HEK293T (cell line): ENCODE measurements at regions not wholly inside any gene's neighbourhood (a gene's known extent, or its start where the extent isn't known, plus 50 kb on each side); places are given as distances from the start of the nearest gene placed in this dataset.

Experiments
- CTCF ChIA-PET: fragments of 350-600 bp; formaldehyde crosslinking; extraction: SDS; loops from one replicate; lab custom pipeline; 2021; ENCODE audit warnings: antibody characterized with exemption, inconsistent platforms; lab: Yijun Ruan, JAX
- POLR2A ChIA-PET: fragments of 350-600 bp; formaldehyde crosslinking; extraction: SDS; loops from one replicate; lab custom pipeline; 2020; ENCODE audit warnings: antibody characterized with exemption, inconsistent platforms; lab: Yijun Ruan, JAX
- DNase-seq: peaks from one replicate; pipeline ENCODE4 v3.0.0; 2012; ENCODE audit warnings: mixed read lengths; ENCODE audit errors: extremely low spot score
- ARNT ChIP-seq: fragments of 450-650 bp; IDR thresholded peaks from 2 replicates; pipeline ENCODE4 v1.6.1; 2017; ENCODE audit warnings: mild to moderate bottlenecking
- BHLHE40 ChIP-seq: fragments of 450-650 bp; IDR thresholded peaks from 2 replicates; pipeline ENCODE4 v1.6.1; 2016; ENCODE audit warnings: mild to moderate bottlenecking, moderate library complexity, borderline replicate concordance
- CTBP1 ChIP-seq: fragments of 450-650 bp; IDR thresholded peaks from 2 replicates; pipeline ENCODE4 v1.6.1; 2016; ENCODE audit warnings: borderline replicate concordance
- ELF4 ChIP-seq: fragments of 450-650 bp; IDR thresholded peaks from 2 replicates; pipeline ENCODE4 v1.6.1; 2017; ENCODE audit warnings: antibody characterized with exemption
- FOXA1 ChIP-seq: fragments of 450-650 bp; IDR thresholded peaks from 2 replicates; pipeline ENCODE4 v1.6.1; 2016; ENCODE audit warnings: mild to moderate bottlenecking
- FOXK2 ChIP-seq: fragments of 450-650 bp; IDR thresholded peaks from 2 replicates; pipeline ENCODE4 v1.6.1; 2016; ENCODE audit warnings: mild to moderate bottlenecking
- FOXM1 ChIP-seq: fragments of 450-650 bp; IDR thresholded peaks from 2 replicates; pipeline ENCODE4 v1.6.1; 2017; ENCODE audit warnings: mild to moderate bottlenecking, borderline replicate concordance
- HDGF ChIP-seq: fragments of 450-650 bp; IDR thresholded peaks from 2 replicates; pipeline ENCODE4 v1.6.1; 2017; ENCODE audit warnings: antibody characterized with exemption, borderline replicate concordance
- L3MBTL2 ChIP-seq: fragments of 450-650 bp; conservative IDR thresholded peaks from 2 replicates; pipeline ENCODE4 v1.6.1; 2016; ENCODE audit warnings: mild to moderate bottlenecking
- LEF1 ChIP-seq: fragments of 450-650 bp; IDR thresholded peaks from 2 replicates; pipeline ENCODE4 v1.6.1; 2017; ENCODE audit warnings: mild to moderate bottlenecking, borderline replicate concordance
- NFRKB ChIP-seq: fragments of 450-650 bp; IDR thresholded peaks from 2 replicates; pipeline ENCODE4 v1.6.1; 2016; ENCODE audit warnings: mild to moderate bottlenecking, moderate library complexity
- SP1 ChIP-seq: fragments of 450-650 bp; IDR thresholded peaks from 2 replicates; pipeline ENCODE4 v1.6.1; 2017
- SUZ12 ChIP-seq: fragments of 450-650 bp; IDR thresholded peaks from 2 replicates; pipeline ENCODE4 v1.6.1; 2016; ENCODE audit warnings: mild to moderate bottlenecking
- TARDBP ChIP-seq: fragments of 450-650 bp; IDR thresholded peaks from 2 replicates; pipeline ENCODE4 v1.6.1; 2016
- ZNF384 ChIP-seq: fragments of 450-650 bp; IDR thresholded peaks from 2 replicates; pipeline ENCODE4 v1.6.1; 2016
- TF ChIP-seq, protein P1 (sequence below): fragments of 450-650 bp; IDR thresholded peaks from 2 replicates; pipeline ENCODE4 v1.6.1; 2016

DNA sequence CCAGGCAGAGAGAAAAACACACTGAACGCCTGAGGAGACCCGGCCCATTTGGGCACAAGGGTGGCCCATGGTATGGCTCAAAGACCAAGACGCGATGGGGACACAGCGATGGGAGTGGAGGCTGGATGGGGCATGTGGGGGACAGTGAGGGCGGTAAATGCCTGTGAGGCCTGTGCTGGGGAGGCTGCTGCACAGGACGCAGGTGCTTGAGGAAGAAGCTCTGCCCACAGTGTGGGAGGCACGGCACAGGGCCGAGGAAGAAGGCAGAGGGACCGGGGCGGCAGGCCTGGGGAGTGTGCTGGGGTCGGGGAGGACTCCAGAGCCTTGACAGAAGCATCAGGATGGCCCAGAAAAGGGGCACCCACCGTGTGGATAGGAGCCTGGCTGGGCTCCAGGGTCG lies 75.9 kb upstream of the WNT11 start:
- DNase-seq = no peak
- TF ChIP-seq SUZ12 = no peak
- no peak for TF ChIP-seq HDGF
- TF ChIP-seq LEF1 = no peak
- TF ChIP-seq ELF4 = no peak
- TF ChIP-seq NFRKB = no peak
- TF ChIP-seq L3MBTL2 = no peak
- ChIA-PET POLR2A (no interaction called here), CTCF (no interaction called here)

DNA sequence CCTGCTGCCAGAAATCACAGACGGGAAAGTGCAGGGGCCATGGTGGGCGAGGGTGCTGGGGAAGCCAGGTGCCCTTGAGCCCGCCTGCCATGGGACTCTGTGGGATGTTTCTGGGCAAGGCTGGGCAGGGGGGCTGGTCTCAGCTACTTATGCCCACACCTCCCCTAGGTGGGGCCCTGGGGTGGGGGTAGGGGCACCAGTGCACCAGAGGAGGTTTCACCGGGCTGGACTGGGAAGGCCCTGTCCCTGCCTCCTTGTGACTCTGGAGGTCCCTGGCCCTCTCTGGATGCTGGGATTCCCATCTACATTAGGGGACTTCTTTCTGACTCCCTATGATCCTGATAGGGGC lies 75.2 kb upstream of the WNT11 start:
- TF ChIP-seq CTBP1 (no peak), SUZ12 (no peak), FOXK2 (no peak), SP1 (no peak), FOXA1 (no peak), TARDBP (no peak), ARNT (no peak), ZNF384 (no peak), NFRKB (no peak), ELF4 (no peak), LEF1 (no peak)
- TF ChIP-seq, protein P1, sequence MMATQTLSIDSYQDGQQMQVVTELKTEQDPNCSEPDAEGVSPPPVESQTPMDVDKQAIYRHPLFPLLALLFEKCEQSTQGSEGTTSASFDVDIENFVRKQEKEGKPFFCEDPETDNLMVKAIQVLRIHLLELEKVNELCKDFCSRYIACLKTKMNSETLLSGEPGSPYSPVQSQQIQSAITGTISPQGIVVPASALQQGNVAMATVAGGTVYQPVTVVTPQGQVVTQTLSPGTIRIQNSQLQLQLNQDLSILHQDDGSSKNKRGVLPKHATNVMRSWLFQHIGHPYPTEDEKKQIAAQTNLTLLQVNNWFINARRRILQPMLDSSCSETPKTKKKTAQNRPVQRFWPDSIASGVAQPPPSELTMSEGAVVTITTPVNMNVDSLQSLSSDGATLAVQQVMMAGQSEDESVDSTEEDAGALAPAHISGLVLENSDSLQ = no peak
- POLR2A ChIA-PET = no interaction called here
- CTCF ChIA-PET = no interaction called here
- no peak for DNase-seq

DNA sequence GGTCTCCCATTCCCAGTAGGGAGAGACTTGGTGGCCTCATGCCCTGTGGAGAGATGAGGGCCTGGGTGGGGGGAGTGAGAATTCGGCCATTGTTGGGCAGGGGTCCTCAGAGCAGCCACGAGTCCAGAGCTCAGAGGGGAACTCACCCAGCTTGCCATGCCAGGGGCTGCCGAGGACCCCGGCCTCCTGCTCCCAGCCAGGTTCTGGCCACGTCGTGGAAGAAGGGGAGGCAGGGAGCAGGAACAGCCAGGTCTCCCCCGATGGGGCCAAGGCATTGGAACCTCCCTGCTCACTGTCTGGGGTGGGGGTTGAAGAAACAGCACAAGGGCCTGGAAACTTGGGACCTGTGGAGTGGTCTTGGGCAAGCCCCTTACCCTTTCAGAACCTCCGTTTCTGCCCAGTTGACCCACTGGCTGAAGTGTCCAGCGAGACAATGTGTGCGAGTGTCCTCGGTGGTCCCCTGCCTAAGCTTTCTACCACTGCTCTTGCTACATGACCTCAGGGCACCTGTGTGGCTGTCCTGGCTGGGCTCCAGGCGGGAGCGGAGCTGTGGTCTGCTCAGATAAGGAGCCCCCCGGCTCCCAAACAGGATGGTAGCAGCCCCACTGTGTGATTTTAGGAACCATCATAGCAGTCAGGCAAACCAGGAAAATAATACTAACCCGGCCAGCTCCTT lies 74.7 kb upstream of the WNT11 start:
- DNase-seq = no peak
- ChIA-PET CTCF (no interaction called here), POLR2A (interaction anchor here (1.2 kb wide), 1 partner anchor 11 kb away, joined by 4 read pairs; no protein-coding TSS in a partner anchor)
- TF ChIP-seq, protein P1 = no peak
- TF ChIP-seq HDGF = no peak
- no peak for TF ChIP-seq ELF4
- TF ChIP-seq NFRKB = no peak

DNA sequence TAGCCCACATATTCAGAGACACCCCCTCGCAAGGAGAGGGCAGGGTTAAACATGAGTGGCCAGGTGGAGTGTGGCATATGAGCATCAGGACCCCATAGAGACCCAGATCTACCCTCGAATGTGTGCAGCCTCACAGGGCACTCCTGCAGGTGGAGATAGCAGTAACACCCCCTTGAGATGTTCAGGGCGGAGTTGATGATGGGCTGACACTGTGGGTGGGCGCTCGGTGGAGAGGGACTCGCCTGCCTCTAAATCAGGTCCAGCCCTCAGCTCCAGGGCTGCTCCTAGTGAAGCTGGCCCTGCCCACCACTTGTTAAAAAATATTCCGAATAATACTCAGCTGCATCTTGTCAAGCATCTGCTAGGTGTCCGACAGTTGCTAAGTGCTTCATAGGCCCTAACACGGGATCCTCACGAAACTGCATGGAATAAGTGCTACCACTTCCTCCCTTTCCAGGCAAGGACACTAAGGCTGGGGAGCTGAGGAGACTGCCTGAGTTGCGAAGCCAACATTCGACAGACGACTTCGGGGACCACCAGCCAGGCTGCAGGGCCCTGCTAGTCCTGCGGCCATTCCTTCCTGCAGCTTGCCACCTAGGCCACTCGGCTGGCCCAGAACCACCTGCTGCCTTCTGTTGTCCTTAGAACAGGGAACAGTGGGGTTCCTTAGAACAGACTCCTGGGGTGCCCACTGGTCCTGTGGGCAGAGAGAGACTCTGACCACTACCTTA lies 74.0 kb upstream of the WNT11 start:
- CTCF ChIA-PET = no interaction called here

DNA sequence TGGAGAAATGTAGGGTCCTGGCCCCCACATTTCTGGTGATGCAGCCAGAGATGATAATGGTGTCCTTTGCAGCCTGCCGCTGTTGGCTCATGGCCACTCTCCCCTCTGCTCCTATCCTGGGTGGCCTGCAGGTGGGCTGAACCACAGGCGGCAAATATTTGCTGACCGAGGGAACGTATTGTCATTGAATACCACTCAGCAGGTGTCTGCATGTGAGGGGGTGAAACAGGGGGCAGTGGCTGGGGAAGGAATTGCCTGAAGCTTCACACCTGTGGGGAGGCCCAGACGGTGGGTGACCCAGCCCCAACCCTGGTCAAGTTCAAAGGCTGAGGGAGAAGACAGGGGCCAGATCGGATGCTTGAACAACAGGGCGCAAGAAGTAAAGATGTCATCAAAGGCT lies 73.3 kb upstream of the WNT11 start:
- ChIA-PET CTCF (no interaction called here), POLR2A (no interaction called here)
- TF ChIP-seq ELF4 = no peak
- TF ChIP-seq BHLHE40 = no peak
- no peak for TF ChIP-seq CTBP1
- TF ChIP-seq SP1 = no peak
- no peak for TF ChIP-seq FOXK2
- TF ChIP-seq, protein P1 = no peak
- TF ChIP-seq HDGF = no peak
- TF ChIP-seq FOXM1 = no peak
- no peak for TF ChIP-seq LEF1
- TF ChIP-seq TARDBP = no peak
- TF ChIP-seq L3MBTL2 = no peak
- no peak for TF ChIP-seq ZNF384
- TF ChIP-seq SUZ12 = no peak
- TF ChIP-seq NFRKB = no peak
- no peak for TF ChIP-seq FOXA1
- TF ChIP-seq ARNT = no peak
- DNase-seq = no peak

More for the DNA sequence above, 74.0 kb upstream of the WNT11 start:
- DNase-seq = no peak
- POLR2A ChIA-PET = interaction anchor here (1.2 kb wide), 1 partner anchor 12 kb away, joined by 4 read pairs; no protein-coding TSS in a partner anchor
- TF ChIP-seq L3MBTL2 (no peak), NFRKB (no peak), SP1 (no peak), ZNF384 (no peak), BHLHE40 (no peak), FOXM1 (no peak), FOXA1 (no peak), CTBP1 (no peak), TARDBP (no peak), LEF1 (no peak), ELF4 (no peak), SUZ12 (no peak), ARNT (no peak), FOXK2 (no peak), HDGF (no peak)
- TF ChIP-seq, protein P1 = no peak
